Endothelial cell of umbilical vein (primary cell): ENCODE measurements at regions not wholly inside any gene's neighbourhood (a gene's known extent, or its start where the extent isn't known, plus 50 kb on each side); places are given as distances from the start of the nearest gene placed in this dataset.

Experiments
- BruUV-seq: library from RNA; stranded (reverse); fragments of 400-500 nt; replicated peaks from 2 replicates; lab custom pipeline; 2021; lab: Mats Ljungman, UMichigan
- CTCF ChIA-PET: fragments of 300-600, 350-600 bp; sonication (Branson Sonifier 250); formaldehyde crosslinking; loops from one replicate; lab custom pipeline; 2021; ENCODE audit warnings: antibody characterized with exemption, inconsistent platforms; lab: Charles Lee
- POLR2A ChIA-PET: fragments of 300-600, 350-600 bp; sonication (Branson Sonifier 250); formaldehyde crosslinking; loops from one replicate; lab custom pipeline; 2021; ENCODE audit warnings: antibody characterized with exemption, inconsistent platforms; lab: Charles Lee
- DNase-seq: peaks from one replicate; pipeline ENCODE4 v3.0.0-alpha.2; 2011; ENCODE audit warnings: low read depth, low spot score
- FAIRE-seq: peaks from 2 replicates; lab custom pipeline; 2011; peaks lifted over from hg19 to GRCh38; lab: Jason Lieb, UNC
- H2AFZ ChIP-seq: 2 replicates; pipeline ENCODE4 v1.6.0; 2012; ENCODE audit warnings: low read depth, low read length, control low read depth, inconsistent platforms
- H3K27ac ChIP-seq: 2 replicates; pipeline ENCODE4 v1.5.1; 2011; ENCODE audit warnings: low read depth, mild to moderate bottlenecking, control low read depth, low read length, moderate library complexity; ENCODE audit not compliant: insufficient read depth
- H3K27me3 ChIP-seq, 2 experiments: 2 replicates each; pipeline versions ENCODE4 v1.6.0 to v1.6.1; 2011; ENCODE audit warnings: low read length in 2 of 2, mixed read lengths in 1 of 2; ENCODE audit not compliant: control insufficient read depth in 2 of 2, insufficient read depth in 2 of 2
- H3K36me3 ChIP-seq, 2 experiments: 2 replicates in 1 of 2; 3 replicates in 1 of 2; pipeline ENCODE4 v1.5.1; 2011; ENCODE audit warnings: low read length in 2 of 2, mild to moderate bottlenecking in 1 of 2, moderate library complexity in 1 of 2; ENCODE audit not compliant: control insufficient read depth in 2 of 2, insufficient read depth in 2 of 2; ENCODE audit errors: extremely low read depth in 1 of 2
- H3K4me1 ChIP-seq: 3 replicates; pipeline ENCODE4 v1.5.1; 2011; ENCODE audit warnings: mild to moderate bottlenecking, low read length; ENCODE audit not compliant: control insufficient read depth, insufficient read depth; ENCODE audit errors: extremely low read depth
- H3K4me2 ChIP-seq: 2 replicates; pipeline ENCODE4 v1.6.1; 2011; ENCODE audit warnings: low read length, control low read depth, mixed read lengths; ENCODE audit not compliant: insufficient read depth
- H3K4me3 ChIP-seq, 3 experiments: fragments of 200-600 bp in 1 of 3; sonication (generic), shearing (Covaris generic) in 1 of 3; replicated peaks in 1 of 3; 2 replicates each; pipeline ENCODE4 v1.5.1; 2011 to 2016; ENCODE audit warnings: control low read depth in 3 of 3, low read length in 3 of 3, mild to moderate bottlenecking in 2 of 3, inconsistent platforms in 1 of 3, low read depth in 1 of 3, moderate library complexity in 1 of 3; ENCODE audit not compliant: insufficient read depth in 1 of 3
- H3K79me2 ChIP-seq: 2 replicates; pipeline ENCODE4 v1.6.0; 2012; ENCODE audit warnings: low read length, inconsistent platforms; ENCODE audit not compliant: control insufficient read depth, insufficient read depth
- H3K9ac ChIP-seq: replicated peaks from 2 replicates; pipeline ENCODE3; 2011; ENCODE audit warnings: low read length, control low read depth; ENCODE audit not compliant: insufficient read depth; ENCODE audit errors: extremely low read depth
- H3K9me1 ChIP-seq: replicated peaks from 3 replicates; pipeline ENCODE4 v1.6.0; 2011; ENCODE audit warnings: mild to moderate bottlenecking, low read length; ENCODE audit not compliant: control insufficient read depth, insufficient read depth; ENCODE audit errors: extremely low read depth
- H3K9me3 ChIP-seq: replicated peaks from 2 replicates; pipeline ENCODE4 v1.5.1; 2012; ENCODE audit warnings: low read length, inconsistent platforms; ENCODE audit not compliant: control insufficient read depth, insufficient read depth
- H4K20me1 ChIP-seq: replicated peaks from 2 replicates; pipeline ENCODE3; 2011; ENCODE audit warnings: mild to moderate bottlenecking, low read length; ENCODE audit not compliant: control insufficient read depth, insufficient read depth; ENCODE audit errors: extremely low read depth
- EZH2 ChIP-seq: IDR thresholded peaks from 2 replicates; pipeline ENCODE4 v1.6.1; 2012; ENCODE audit warnings: borderline replicate concordance, low read depth, mild to moderate bottlenecking, moderate library complexity, low read length, inconsistent platforms; ENCODE audit not compliant: severe bottlenecking
- FOS ChIP-seq: IDR thresholded peaks from 2 replicates; pipeline ENCODE4 v1.6.1; 2011; ENCODE audit warnings: mild to moderate bottlenecking, low read length, moderate library complexity, borderline replicate concordance; ENCODE audit not compliant: insufficient read depth
- GATA2 ChIP-seq: IDR thresholded peaks from 2 replicates; pipeline ENCODE4 v1.7.0; 2011; ENCODE audit warnings: low read depth, mild to moderate bottlenecking, moderate library complexity, mixed read lengths, low read length; ENCODE audit not compliant: insufficient read length, insufficient read depth
- JUN ChIP-seq: IDR thresholded peaks from 2 replicates; pipeline ENCODE4 v1.6.1; 2011; ENCODE audit warnings: borderline replicate concordance, low read depth; ENCODE audit not compliant: insufficient read length, insufficient read depth
- MYC ChIP-seq: IDR thresholded peaks from one replicate; pipeline ENCODE4 v1.6.1; 2011; ENCODE audit warnings: mild to moderate bottlenecking, low read depth, low read length
- POLR2A ChIP-seq: IDR thresholded peaks from 2 replicates; pipeline ENCODE4 v1.6.1; 2012; ENCODE audit warnings: low read depth, mild to moderate bottlenecking, control low read depth, low read length
- POLR2AphosphoS5 ChIP-seq: IDR thresholded peaks from 2 replicates; pipeline ENCODE4 v1.6.1; 2012; ENCODE audit warnings: low read depth, mild to moderate bottlenecking, control low read depth, low read length, moderate library complexity; ENCODE audit not compliant: insufficient read depth
- dilution Hi-C: fragments of 300-500 bp; cut with MboI; formaldehyde crosslinking; loops from one replicate; pipeline ENCODE4 v1.15.0; 2019; ENCODE audit warnings: low sequenced_read_pairs; ENCODE audit not compliant: extremely low pct_ligation_motif_present
- intact Hi-C: fragments of 100-400 bp; cut with micrococcal nuclease; formaldehyde crosslinking; loops from one replicate; pipeline ENCODE4 v1.10.0; 2022
- TF ChIP-seq, protein P1 (sequence below), 2 donors: IDR thresholded peaks; 1 replicate in 1 of 2; 2 replicates in 1 of 2; pipeline ENCODE4 v1.5.1; 2011; ENCODE audit warnings: low read length in 2 of 2, mild to moderate bottlenecking in 2 of 2, moderate library complexity in 2 of 2, control low read depth in 1 of 2, inconsistent platforms in 1 of 2, low read depth in 1 of 2; ENCODE audit not compliant: insufficient read depth in 1 of 2; ENCODE audit errors: extremely low read depth in 1 of 2
- TF ChIP-seq, protein P2 (sequence below): IDR thresholded peaks from 2 replicates; pipeline ENCODE4 v1.6.1; 2011; ENCODE audit not compliant: insufficient read depth, insufficient read length

- Histone ChIP-seq H3K4me1 (no peaks in the 10 kb centered on the region), H3K36me3 (no peaks in the 10 kb centered on the region), H4K20me1 (no peaks in the 10 kb centered on the region), H3K9me1 (no peaks in the 10 kb centered on the region), H3K4me3 (no peak overlapping the region), H3K27ac (no peak overlapping the region), H3K4me2 (no peak overlapping the region), H3K9ac (no peak overlapping the region), H3K27me3 (peaks cover 0 to 3% of the 10 kb centered on the region in 2 experiments), H2AFZ (no peak overlapping the region), H3K9me3 (no peaks in the 10 kb centered on the region), H3K79me2 (no peaks in the 10 kb centered on the region)
- no TSS peak for BruUV-seq
- FAIRE-seq (no peak), DNase-seq (no peak)
- TF ChIP-seq POLR2AphosphoS5 (no peak), MYC (no peak), POLR2A (no peak), GATA2 (no peak), JUN (no peak), FOS (no peak), EZH2 (no peak)
- TF ChIP-seq, protein P1, sequence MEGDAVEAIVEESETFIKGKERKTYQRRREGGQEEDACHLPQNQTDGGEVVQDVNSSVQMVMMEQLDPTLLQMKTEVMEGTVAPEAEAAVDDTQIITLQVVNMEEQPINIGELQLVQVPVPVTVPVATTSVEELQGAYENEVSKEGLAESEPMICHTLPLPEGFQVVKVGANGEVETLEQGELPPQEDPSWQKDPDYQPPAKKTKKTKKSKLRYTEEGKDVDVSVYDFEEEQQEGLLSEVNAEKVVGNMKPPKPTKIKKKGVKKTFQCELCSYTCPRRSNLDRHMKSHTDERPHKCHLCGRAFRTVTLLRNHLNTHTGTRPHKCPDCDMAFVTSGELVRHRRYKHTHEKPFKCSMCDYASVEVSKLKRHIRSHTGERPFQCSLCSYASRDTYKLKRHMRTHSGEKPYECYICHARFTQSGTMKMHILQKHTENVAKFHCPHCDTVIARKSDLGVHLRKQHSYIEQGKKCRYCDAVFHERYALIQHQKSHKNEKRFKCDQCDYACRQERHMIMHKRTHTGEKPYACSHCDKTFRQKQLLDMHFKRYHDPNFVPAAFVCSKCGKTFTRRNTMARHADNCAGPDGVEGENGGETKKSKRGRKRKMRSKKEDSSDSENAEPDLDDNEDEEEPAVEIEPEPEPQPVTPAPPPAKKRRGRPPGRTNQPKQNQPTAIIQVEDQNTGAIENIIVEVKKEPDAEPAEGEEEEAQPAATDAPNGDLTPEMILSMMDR (IDR thresholded peaks at IDR 0.05; ENCODE audit: extremely low read depth in 1 of 2, insufficient read depth in 1 of 2, low read depth in 1 of 2, low read length in 2 of 2) = no peak
- TF ChIP-seq, protein P2, sequence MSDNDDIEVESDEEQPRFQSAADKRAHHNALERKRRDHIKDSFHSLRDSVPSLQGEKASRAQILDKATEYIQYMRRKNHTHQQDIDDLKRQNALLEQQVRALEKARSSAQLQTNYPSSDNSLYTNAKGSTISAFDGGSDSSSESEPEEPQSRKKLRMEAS = no peak
- CTCF ChIA-PET = no interaction called here
- POLR2A ChIA-PET = no interaction called here
- dilution Hi-C loops = no loop called here
- intact Hi-C loops = no loop called here
These were observed 193.9 kb downstream of the OMA1 start for GRCh38 chr1:58352476-58353092.
